Heart right ventricle (tissue), 16 donors: ENCODE measurements at regions not wholly inside any gene's neighbourhood (a gene's known extent, or its start where the extent isn't known, plus 50 kb on each side); places are given as distances from the start of the nearest gene placed in this dataset.

Experiments
- ATAC-seq, 8 donors: fragments of 200-7000 bp; cut with Tn5 transposase; one replicate each; pipeline ENCODE4 v1.9.1; 2020; ENCODE audit warnings: mild to moderate bottlenecking in 8 of 8, moderate library complexity in 8 of 8, moderate number of reproducible peaks in 1 of 8
- DNase-seq, 2 donors: peaks; one replicate each; pipeline ENCODE4 v3.0.0-alpha.2; 2020
- H3K27ac ChIP-seq, 10 donors: fragments of 200-600 bp; sonication (generic) in 2 of 10; one replicate each; pipeline versions ENCODE4 v1.5.0 to v1.8.0; 2020 to 2022; ENCODE audit warnings: mild to moderate bottlenecking in 3 of 10
- H3K27me3 ChIP-seq, 7 donors: fragments of 200-600 bp; one replicate each; pipeline ENCODE4 v1.8.0; 2021 to 2022; ENCODE audit warnings: mild to moderate bottlenecking in 2 of 7
- H3K36me3 ChIP-seq, 9 donors: fragments of 200-600 bp; sonication (generic) in 1 of 9; one replicate each; pipeline versions ENCODE4 v1.5.0 to v1.8.0; 2020 to 2022; ENCODE audit warnings: mild to moderate bottlenecking in 2 of 9
- H3K4me1 ChIP-seq, 9 donors: fragments of 200-600 bp; sonication (generic) in 1 of 9; one replicate each; pipeline versions ENCODE4 v1.5.0 to v1.8.0; 2020 to 2022; ENCODE audit warnings: mild to moderate bottlenecking in 4 of 9
- H3K4me3 ChIP-seq, 10 donors: fragments of 200-600 bp; sonication (generic) in 2 of 10; one replicate each; pipeline versions ENCODE4 v1.5.0 to v1.8.0; 2020 to 2022; ENCODE audit warnings: mild to moderate bottlenecking in 7 of 10, moderate library complexity in 2 of 10
- H3K9me3 ChIP-seq, 11 donors: fragments of 200-600 bp in 10 of 11; sonication (generic) in 2 of 11; one replicate each; pipeline versions ENCODE4 v1.5.0 to v1.8.0; 2013 to 2022; ENCODE audit warnings: mild to moderate bottlenecking in 2 of 11, control low read depth in 1 of 11, moderate library complexity in 1 of 11
- WGBS, 2 donors: extraction: QIAGEN DNeasy Blood & Tissue Kit; methylation state at CpG; one replicate each; pipeline ENCODE4 v1.1.7; 2013; ENCODE audit warnings: inconsistent platforms in 1 of 2; 5-methylcytosine and 5-hydroxymethylcytosine counted together
- intact Hi-C, 10 donors: fragments of 100-400 bp; cut with DNase I; formaldehyde crosslinking; loops; one replicate each; pipeline versions ENCODE4 v1.11.1 to v1.14.2; 2022
- TF ChIP-seq, protein P1 (sequence below), 9 donors: fragments of 200-600 bp; sonication (generic) in 2 of 9; IDR thresholded peaks; one replicate each; pipeline versions ENCODE4 v1.5.0 to v1.8.0; 2021 to 2022; ENCODE audit warnings: antibody characterized with exemption in 9 of 9, mild to moderate bottlenecking in 5 of 9, moderate library complexity in 1 of 9
- donor health status: Arrhythmogenic right ventricular cardiomyopathy.
- donor health status: ischemic (EF 13 %, LVEDD 7.1; RV severe dilation, severe dysfunction).
- donor health status: healthy with polysubstance abuse.
- donor health status: DM: no; HTN: yes; CAD: no.
- donor health status: DM: no; HTN: no; CAD: no.
- donor health status: ischemic (EF 25% LVEDD 6.9; RV normal size, moderate dysfunction).
- donor health status: ischemic (EF 25% LVEDD 5.7; RV mildly dilated, moderate dysfunction).
- donor health status: healthy.
- donor health status: DM: yes; HTN: yes; CAD: no.
- donor health status: Ischemic cardiomyopathy.
- donor health status: ischemic (EF 35%, LVEDD 5.7; RV mildly dilated, moderate dysfunction).
- donor health status: nonischemic (EF 11% LVEDD 7.7; RV severe dilation, severe dysfunction).
- donor health status: DM: yes; HTN: yes; CAD: no.
- donor health status: PGD.
- donor health status: ischemic (EF 29% LVEDD 5.4; RV normal size, mild dysfunction).
- donor health status: nonischemic (EF 23%, LVEDD 6.1; RV moderate dilation, normal function).

DNA sequence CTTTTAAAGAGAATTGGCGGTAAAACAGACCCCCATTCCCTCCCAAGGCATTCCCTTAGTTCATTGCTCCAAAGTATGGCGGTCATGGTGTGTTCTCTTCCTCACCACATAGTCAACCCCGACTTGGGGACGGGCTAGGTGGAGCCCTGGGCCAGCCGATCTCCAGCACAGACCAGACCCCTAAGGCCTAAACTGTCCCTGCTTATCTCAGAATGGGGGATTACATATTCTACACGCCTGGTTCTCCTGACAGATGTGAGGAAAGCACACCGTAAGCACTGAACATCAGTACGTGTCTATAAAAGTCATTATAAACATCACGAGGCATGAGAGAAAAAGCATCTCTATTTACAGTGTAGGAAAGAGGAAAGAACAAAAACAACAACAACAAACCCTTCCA lies 244.5 kb upstream of the STT3B start:
- H3K36me3 ChIP-seq: no peaks in the 10 kb centered on the region
- no peaks in the 10 kb centered on the region for H3K9me3 ChIP-seq
- no peaks in the 10 kb centered on the region for H3K27me3 ChIP-seq
- TF ChIP-seq, protein P1, sequence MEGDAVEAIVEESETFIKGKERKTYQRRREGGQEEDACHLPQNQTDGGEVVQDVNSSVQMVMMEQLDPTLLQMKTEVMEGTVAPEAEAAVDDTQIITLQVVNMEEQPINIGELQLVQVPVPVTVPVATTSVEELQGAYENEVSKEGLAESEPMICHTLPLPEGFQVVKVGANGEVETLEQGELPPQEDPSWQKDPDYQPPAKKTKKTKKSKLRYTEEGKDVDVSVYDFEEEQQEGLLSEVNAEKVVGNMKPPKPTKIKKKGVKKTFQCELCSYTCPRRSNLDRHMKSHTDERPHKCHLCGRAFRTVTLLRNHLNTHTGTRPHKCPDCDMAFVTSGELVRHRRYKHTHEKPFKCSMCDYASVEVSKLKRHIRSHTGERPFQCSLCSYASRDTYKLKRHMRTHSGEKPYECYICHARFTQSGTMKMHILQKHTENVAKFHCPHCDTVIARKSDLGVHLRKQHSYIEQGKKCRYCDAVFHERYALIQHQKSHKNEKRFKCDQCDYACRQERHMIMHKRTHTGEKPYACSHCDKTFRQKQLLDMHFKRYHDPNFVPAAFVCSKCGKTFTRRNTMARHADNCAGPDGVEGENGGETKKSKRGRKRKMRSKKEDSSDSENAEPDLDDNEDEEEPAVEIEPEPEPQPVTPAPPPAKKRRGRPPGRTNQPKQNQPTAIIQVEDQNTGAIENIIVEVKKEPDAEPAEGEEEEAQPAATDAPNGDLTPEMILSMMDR (IDR thresholded peaks at IDR 0.05): no peak
- 91 to 94% methylated on average over 9 of the region's 9 CpGs for WGBS, 2 donors
- no peak overlapping the region for H3K27ac ChIP-seq
- ATAC-seq: no peak
- H3K4me3 ChIP-seq: no peak overlapping the region
- H3K4me1 ChIP-seq: peaks cover 0 to 19% (median 0%) of the 10 kb centered on the region in 9 donors
- DNase-seq: no peak
- intact Hi-C loops: no loop called here

DNA sequence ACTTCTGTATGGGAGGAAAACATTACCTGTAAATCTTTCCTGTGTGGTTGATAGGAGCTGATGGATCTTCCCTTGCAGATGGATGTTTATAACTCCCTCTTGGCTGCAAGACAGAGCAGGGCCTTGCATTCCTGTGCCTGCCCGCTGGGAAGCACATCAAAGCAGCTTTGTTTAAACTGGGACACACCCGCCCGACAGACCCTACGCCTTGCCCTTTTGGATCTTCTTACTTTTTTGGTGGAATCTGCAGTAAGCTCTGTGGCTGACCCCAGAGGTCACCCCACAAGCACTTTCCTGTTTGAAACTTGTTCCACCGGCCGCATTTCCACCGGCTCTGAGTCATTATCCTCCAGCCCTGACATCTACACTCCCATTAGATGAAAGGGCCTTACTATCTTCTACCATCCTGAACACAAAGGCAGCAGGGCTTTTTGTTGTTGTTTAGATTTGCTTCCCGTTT lies 244.1 kb upstream of the STT3B start:
- ATAC-seq: peak in 5 of 8 donors; percentile 47 to 76 (median 70)
- WGBS, 2 donors: 52 to 57% methylated on average over 8 of the region's 8 CpGs

DNA sequence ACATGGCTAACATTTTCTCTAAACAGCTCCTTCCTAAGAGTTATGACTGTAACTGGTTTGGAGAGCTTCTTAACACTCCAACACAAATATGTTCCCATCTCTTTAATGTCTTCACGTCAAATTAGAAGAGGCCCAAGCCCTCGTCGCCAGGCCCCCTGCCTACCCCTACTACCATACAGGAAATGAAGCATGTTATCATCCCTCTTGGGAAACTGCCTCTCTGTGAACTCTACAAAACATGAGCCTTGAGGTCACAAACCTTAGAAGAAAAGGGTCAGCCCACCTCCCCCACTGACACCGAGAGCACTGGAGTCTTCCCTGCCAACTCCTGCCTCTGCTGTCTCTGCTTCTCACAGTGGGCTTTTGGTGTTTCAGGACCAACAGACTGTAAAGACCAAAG lies 243.1 kb upstream of the STT3B start:
- Histone ChIP-seq H3K9me3 (no peaks in the 10 kb centered on the region), H3K4me3 (no peak overlapping the region), H3K36me3 (no peaks in the 10 kb centered on the region), H3K27ac (no peak overlapping the region), H3K27me3 (no peaks in the 10 kb centered on the region), H3K4me1 (peaks cover 0 to 19% (median 0%) of the 10 kb centered on the region in 9 donors)
- ATAC-seq: no peak
- TF ChIP-seq, protein P1 (IDR thresholded peaks at IDR 0.05): no peak
- no peak for DNase-seq
- 56 to 61% methylated on average over 4 of the region's 4 CpGs for WGBS, 2 donors
- intact Hi-C loops: no loop called here

More for the DNA sequence above, 244.1 kb upstream of the STT3B start:
- DNase-seq: peak; percentile 11 to 13
- Histone ChIP-seq H3K36me3 (no peaks in the 10 kb centered on the region), H3K27ac (no peak overlapping the region), H3K4me1 (peaks cover 0 to 19% (median 0%) of the 10 kb centered on the region in 9 donors), H3K9me3 (no peaks in the 10 kb centered on the region), H3K4me3 (no peak overlapping the region), H3K27me3 (no peaks in the 10 kb centered on the region)
- TF ChIP-seq, protein P1 (IDR thresholded peaks at IDR 0.05): no peak
- intact Hi-C loops: no loop called here

- 93 to 96% methylated on average over 5 of the region's 5 CpGs for WGBS, 2 donors
- intact Hi-C loops: no loop called here
These were observed 242.7 kb upstream of the STT3B start for GRCh38 chr3:31290046-31290445.

More at GRCh38 chr3:31290046-31290445, 242.7 kb upstream of the STT3B start:
- peaks cover 0 to 19% (median 0%) of the 10 kb centered on the region in 9 donors for H3K4me1 ChIP-seq
- H3K9me3 ChIP-seq: no peaks in the 10 kb centered on the region
- no peak overlapping the region for H3K4me3 ChIP-seq
- H3K27me3 ChIP-seq: no peaks in the 10 kb centered on the region
- H3K36me3 ChIP-seq: no peaks in the 10 kb centered on the region
- no peak for ATAC-seq
- no peak for DNase-seq
- TF ChIP-seq, protein P1 (IDR thresholded peaks at IDR 0.05): no peak
- H3K27ac ChIP-seq: no peak overlapping the region
